Heart left ventricle (tissue), 13 donors: ENCODE measurements at regions not wholly inside any gene's neighbourhood (a gene's known extent, or its start where the extent isn't known, plus 50 kb on each side); places are given as distances from the start of the nearest gene placed in this dataset.

Experiments used
- POLR2A ChIP-seq, 2 donors: fragments of 450-650 bp; IDR thresholded peaks; one replicate each; pipeline ENCODE4 v1.6.1; 2017; ENCODE audit warnings: antibody characterized with exemption in 2 of 2, mild to moderate bottlenecking in 2 of 2, moderate library complexity in 2 of 2
- TF ChIP-seq, protein P1 (sequence below), 12 donors: fragments of 200-600 bp; sonication (generic) in 4 of 12; IDR thresholded peaks; one replicate each; pipeline versions ENCODE4 v1.5.0 to v1.8.0; 2018 to 2022; ENCODE audit warnings: antibody characterized with exemption in 12 of 12, mild to moderate bottlenecking in 5 of 12
- donor health status: ischemic (EF 13 %, LVEDD 7.1; RV severe dilation, severe dysfunction).
- donor health status: DM: no; HTN: yes; CAD: no.
- donor health status: DM: no; HTN: no; CAD: no.
- donor health status: ischemic (EF 25% LVEDD 6.9; RV normal size, moderate dysfunction).
- donor health status: ischemic (EF 25% LVEDD 5.7; RV mildly dilated, moderate dysfunction).
- donor health status: ischemic (EF 35%, LVEDD 5.7; RV mildly dilated, moderate dysfunction).
- donor health status: nonischemic (EF 11% LVEDD 7.7; RV severe dilation, severe dysfunction).
- donor health status: DM: yes; HTN: yes; CAD: no.
- donor health status: PGD.
- donor health status: ischemic (EF 29% LVEDD 5.4; RV normal size, mild dysfunction).
- donor health status: nonischemic (EF 23%, LVEDD 6.1; RV moderate dilation, normal function).

DNA sequence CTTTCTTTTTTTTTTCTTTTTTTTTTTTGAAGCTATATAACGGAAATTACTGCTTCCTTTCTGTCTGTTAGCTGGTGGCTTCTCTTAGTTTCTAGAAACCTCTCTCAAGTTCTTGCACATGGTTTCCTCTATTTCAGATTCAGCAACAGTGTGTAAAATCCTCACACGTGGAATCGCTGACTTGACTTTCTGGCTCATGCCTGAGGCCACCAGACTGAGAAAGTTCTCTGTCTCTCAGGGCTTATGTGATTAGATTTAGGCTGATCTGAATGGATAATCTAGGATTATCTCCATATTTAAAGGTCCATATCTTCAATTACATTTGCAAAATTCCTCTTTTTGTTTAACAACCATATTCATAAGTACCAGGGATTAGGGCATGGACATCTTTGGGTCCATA is 856.3 kb upstream of the SLITRK6 start:
- TF ChIP-seq, protein P1, sequence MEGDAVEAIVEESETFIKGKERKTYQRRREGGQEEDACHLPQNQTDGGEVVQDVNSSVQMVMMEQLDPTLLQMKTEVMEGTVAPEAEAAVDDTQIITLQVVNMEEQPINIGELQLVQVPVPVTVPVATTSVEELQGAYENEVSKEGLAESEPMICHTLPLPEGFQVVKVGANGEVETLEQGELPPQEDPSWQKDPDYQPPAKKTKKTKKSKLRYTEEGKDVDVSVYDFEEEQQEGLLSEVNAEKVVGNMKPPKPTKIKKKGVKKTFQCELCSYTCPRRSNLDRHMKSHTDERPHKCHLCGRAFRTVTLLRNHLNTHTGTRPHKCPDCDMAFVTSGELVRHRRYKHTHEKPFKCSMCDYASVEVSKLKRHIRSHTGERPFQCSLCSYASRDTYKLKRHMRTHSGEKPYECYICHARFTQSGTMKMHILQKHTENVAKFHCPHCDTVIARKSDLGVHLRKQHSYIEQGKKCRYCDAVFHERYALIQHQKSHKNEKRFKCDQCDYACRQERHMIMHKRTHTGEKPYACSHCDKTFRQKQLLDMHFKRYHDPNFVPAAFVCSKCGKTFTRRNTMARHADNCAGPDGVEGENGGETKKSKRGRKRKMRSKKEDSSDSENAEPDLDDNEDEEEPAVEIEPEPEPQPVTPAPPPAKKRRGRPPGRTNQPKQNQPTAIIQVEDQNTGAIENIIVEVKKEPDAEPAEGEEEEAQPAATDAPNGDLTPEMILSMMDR (IDR thresholded peaks at IDR 0.05) = no peak
- TF ChIP-seq POLR2A (IDR thresholded peaks at IDR 0.05) = no peak
